IgD-negative memory B cell (primary cell): ENCODE measurements at regions not wholly inside any gene's neighbourhood (a gene's known extent, or its start where the extent isn't known, plus 50 kb on each side); places are given as distances from the start of the nearest gene placed in this dataset.
"Not testable (repeated sequence)": the region's sequence is repeated elsewhere in the genome, so short reads cannot be mapped to it uniquely, and the experiment has no call there.

ENCODE experiments used
- H3K27ac Mint-ChIP-seq, 3 donors: one replicate each; pipeline ENCODE4 v1.8.0; 2020 to 2022; ENCODE audit warnings: mild to moderate bottlenecking in 3 of 3, mixed read lengths in 3 of 3, moderate library complexity in 1 of 3
- H3K27me3 Mint-ChIP-seq: one replicate; pipeline ENCODE4 v1.8.0; 2021; ENCODE audit warnings: mixed read lengths
- H3K36me3 Mint-ChIP-seq: one replicate; pipeline ENCODE4 v1.8.0; 2020; ENCODE audit warnings: mild to moderate bottlenecking, mixed read lengths
- H3K4me1 Mint-ChIP-seq, 3 donors: one replicate each; pipeline ENCODE4 v1.8.0; 2020 to 2022; ENCODE audit warnings: mixed read lengths in 3 of 3, mild to moderate bottlenecking in 1 of 3
- H3K4me3 Mint-ChIP-seq, 4 donors: one replicate each; pipeline ENCODE4 v1.8.0; 2020 to 2022; ENCODE audit warnings: mild to moderate bottlenecking in 4 of 4, mixed read lengths in 4 of 4, moderate library complexity in 3 of 4
- H3K9me3 Mint-ChIP-seq, 3 donors: one replicate each; pipeline ENCODE4 v1.8.0; 2020 to 2021; ENCODE audit warnings: mixed read lengths in 3 of 3, mild to moderate bottlenecking in 1 of 3

DNA sequence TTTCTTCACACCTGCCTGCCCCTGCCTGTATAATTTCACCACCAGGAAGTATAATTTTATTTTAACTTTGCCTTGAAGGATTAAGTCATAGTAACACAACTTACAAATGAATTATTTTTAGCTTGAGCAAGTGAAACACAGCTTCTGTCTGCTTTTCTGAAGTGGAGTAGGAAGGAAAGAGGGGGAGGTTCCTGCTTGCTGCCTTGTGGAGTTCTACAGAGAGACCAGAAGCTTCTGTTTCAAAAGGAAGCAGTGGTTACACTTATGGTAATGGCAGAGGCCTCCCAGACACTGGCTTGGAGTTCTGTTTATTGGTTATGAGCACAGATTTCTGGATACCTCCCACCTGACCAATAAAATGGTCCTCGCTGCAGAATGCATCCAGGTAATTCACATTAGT, 159.6 kb downstream of the TMEM200A start:
- Mint-ChIP-seq H3K36me3 (peaks cover 1% of the 10 kb centered on the region), H3K27me3 (no peaks in the 10 kb centered on the region), H3K4me3 (peak overlapping the region in 2 of 4 donors; percentile 10 to 19), H3K9me3 (peaks cover 0 to 4% (median 0%) of the 10 kb centered on the region in 3 donors), H3K27ac (peak overlapping the region in 1 of 3 donors; percentile 3), H3K4me1 (peaks cover 29 to 33% (median 32%) of the 10 kb centered on the region in 3 donors)

DNA sequence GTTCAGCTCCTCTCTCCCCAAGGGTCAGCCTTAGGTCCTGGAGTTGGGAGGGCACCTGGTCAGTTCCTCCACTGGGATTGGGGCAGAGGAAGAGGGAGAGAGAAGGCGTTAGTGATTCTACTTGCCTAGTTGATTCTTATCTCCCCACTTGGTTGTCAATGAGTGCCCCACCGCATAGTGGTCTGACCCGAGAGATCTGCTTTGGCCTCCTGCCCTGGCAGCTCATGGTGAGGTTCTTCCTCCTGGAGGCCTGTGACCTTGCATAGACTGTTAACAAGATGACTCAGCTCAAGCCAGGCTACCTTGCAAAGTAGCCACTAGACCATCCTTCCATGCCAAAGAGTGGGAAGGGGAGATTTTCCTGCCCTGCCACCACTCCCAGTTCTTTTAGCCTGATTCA, 160.6 kb downstream of the TMEM200A start:
- Mint-ChIP-seq H3K27me3 (no peaks in the 10 kb centered on the region), H3K4me1 (peaks cover 29 to 33% (median 32%) of the 10 kb centered on the region in 3 donors), H3K9me3 (peaks cover 0 to 6% (median 0%) of the 10 kb centered on the region in 3 donors), H3K36me3 (peaks cover 6% of the 10 kb centered on the region), H3K4me3 (peak overlapping the region in 1 of 4 donors; percentile 48), H3K27ac (peak overlapping the region in 1 of 3 donors; percentile 1)

GRCh38 chr6:130527173-130527572, 161.4 kb downstream of the TMEM200A start:
- no peaks in the 10 kb centered on the region for H3K27me3 Mint-ChIP-seq
- peak overlapping the region in 1 of 3 donors; percentile 1 for H3K27ac Mint-ChIP-seq
- H3K4me3 Mint-ChIP-seq, result peak overlapping the region in 2 of 4 donors; percentile 28 to 40
- H3K4me1 Mint-ChIP-seq, result peaks cover 32 to 33% (median 33%) of the 10 kb centered on the region in 3 donors
- H3K36me3 Mint-ChIP-seq, result peaks cover 6% of the 10 kb centered on the region
- peaks cover 0 to 6% (median 0%) of the 10 kb centered on the region in 3 donors for H3K9me3 Mint-ChIP-seq

DNA sequence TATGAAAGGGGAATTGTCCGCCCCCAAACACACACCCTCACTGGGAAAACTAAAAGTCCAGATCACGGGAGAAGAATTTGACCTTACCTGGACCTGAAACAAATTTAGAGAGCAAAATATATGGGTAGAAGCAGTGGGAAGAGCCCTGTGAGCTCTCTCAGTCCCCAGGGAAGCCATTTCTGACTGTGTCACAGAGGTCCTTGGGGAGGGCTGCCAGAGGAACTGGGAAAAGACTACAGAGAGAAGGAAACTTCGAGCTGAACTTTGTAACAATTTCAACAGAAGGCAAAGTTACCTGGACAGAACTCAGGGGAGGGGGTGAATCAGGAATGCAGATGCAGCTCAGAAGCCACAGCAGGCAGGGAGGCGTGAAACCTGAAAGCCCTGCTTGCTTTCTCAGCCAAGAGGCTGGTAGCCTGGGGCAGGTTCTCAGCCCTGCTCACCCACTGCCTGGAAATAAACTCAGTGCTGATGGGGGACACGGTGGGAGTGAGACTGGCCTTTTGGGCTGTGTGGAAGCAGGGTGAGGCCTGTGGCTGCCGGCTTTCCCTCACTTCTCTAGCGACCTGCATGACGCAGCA, 163.8 kb downstream of the TMEM200A start:
- H3K27ac Mint-ChIP-seq, result peak overlapping the region in 1 of 3 donors; percentile 36
- H3K4me3 Mint-ChIP-seq, result no peak overlapping the region
- H3K27me3 Mint-ChIP-seq, result peaks cover 1% of the 10 kb centered on the region
- H3K36me3 Mint-ChIP-seq, result peaks cover 6% of the 10 kb centered on the region
- peaks cover 25 to 29% (median 28%) of the 10 kb centered on the region in 3 donors for H3K4me1 Mint-ChIP-seq
- H3K9me3 Mint-ChIP-seq, result peaks cover 0 to 6% (median 1%) of the 10 kb centered on the region in 3 donors

GRCh38 chr6:130534627-130535026, 168.8 kb downstream of the TMEM200A start:
- peaks cover 1 to 4% (median 2%) of the 10 kb centered on the region in 3 donors for H3K4me1 Mint-ChIP-seq
- peaks cover 6 to 24% (median 11%) of the 10 kb centered on the region in 3 donors for H3K9me3 Mint-ChIP-seq
- peaks cover 1% of the 10 kb centered on the region for H3K27me3 Mint-ChIP-seq
- H3K27ac Mint-ChIP-seq, result no peak overlapping the region
- H3K4me3 Mint-ChIP-seq, result no peak overlapping the region
- peaks cover 9% of the 10 kb centered on the region for H3K36me3 Mint-ChIP-seq

- Mint-ChIP-seq H3K4me1 (peaks cover 0 to 4% (median 1%) of the 10 kb centered on the region in 3 donors), H3K36me3 (peaks cover 8% of the 10 kb centered on the region), H3K9me3 (peaks cover 6 to 20% (median 11%) of the 10 kb centered on the region in 3 donors), H3K4me3 (no peak overlapping the region), H3K27ac (no peak overlapping the region), H3K27me3 (peaks cover 1% of the 10 kb centered on the region)
Measured at GRCh38 chr6:130535242-130535641, 169.4 kb downstream of the TMEM200A start.

DNA sequence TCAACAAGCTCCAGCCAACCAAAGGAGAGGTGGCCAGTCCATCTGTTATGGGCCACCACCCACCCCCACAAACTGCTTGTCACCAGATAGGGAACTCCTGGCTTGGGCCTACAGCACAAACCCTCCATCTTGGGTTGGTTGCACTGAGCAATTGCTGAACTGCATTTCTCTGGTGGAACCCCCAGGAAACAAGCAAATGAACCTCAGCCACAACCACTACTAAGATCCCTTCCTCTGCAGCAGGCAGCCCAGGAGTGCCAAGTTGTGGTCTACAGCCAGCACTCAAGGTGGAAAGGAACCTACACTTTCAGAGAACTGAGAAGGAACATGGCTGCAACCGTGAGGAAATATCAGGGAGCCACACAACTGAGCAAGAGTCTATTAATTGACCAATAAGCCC, 171.6 kb downstream of the TMEM200A start:
- Mint-ChIP-seq H3K27ac (no peak overlapping the region), H3K27me3 (peaks cover 1% of the 10 kb centered on the region), H3K4me1 (peaks cover 0 to 1% (median 0%) of the 10 kb centered on the region in 3 donors), H3K4me3 (no peak overlapping the region), H3K36me3 (peaks cover 3% of the 10 kb centered on the region), H3K9me3 (peaks cover 6 to 23% (median 11%) of the 10 kb centered on the region in 3 donors)

- Mint-ChIP-seq H3K4me1 (peaks cover 0 to 2% (median 0%) of the 10 kb centered on the region in 3 donors), H3K36me3 (no peaks in the 10 kb centered on the region), H3K9me3 (no peaks in the 10 kb centered on the region), H3K27ac (no peak overlapping the region), H3K27me3 (no peaks in the 10 kb centered on the region), H3K4me3 (no peak overlapping the region)
Measured at GRCh38 chr6:130547723-130548122, 181.9 kb downstream of the TMEM200A start.

DNA sequence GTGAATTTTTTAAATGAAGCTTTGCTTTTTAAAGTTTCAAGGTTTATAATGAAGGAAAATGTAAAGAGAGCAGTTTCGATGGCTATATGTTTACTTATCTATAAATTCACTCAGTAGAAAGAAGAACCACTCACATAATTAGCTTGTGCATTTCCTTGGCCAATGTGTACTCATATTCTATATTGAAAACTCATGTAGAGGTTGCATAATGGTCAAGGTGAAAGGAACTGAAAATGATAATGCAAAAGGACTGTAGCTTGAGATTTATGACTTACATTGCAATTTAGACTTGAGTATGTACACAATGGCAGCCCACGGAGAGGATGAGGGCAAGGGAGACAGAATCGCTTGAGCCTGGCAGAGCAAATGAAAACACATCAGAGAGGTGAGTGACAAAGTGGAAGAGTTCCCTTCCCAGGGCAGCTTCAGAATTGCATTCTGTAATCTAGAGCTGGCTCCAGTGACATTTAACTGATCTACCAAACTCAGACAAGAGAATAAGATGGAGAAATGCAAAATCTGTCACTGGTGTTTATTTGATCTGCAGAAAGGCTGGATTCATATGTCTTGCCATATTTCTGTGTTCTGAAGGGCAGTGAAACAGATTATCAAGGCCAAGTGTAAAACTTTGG, 191.8 kb downstream of the TMEM200A start:
- no peak overlapping the region for H3K27ac Mint-ChIP-seq
- H3K27me3 Mint-ChIP-seq, result no peaks in the 10 kb centered on the region
- peaks cover 11 to 13% (median 12%) of the 10 kb centered on the region in 3 donors for H3K4me1 Mint-ChIP-seq
- no peaks in the 10 kb centered on the region for H3K36me3 Mint-ChIP-seq
- no peak overlapping the region for H3K4me3 Mint-ChIP-seq
- H3K9me3 Mint-ChIP-seq, result peaks cover 5% of the 10 kb centered on the region in 3 donors

GRCh38 chr6:130558131-130558530, 192.3 kb downstream of the TMEM200A start:
- Mint-ChIP-seq H3K9me3 (peaks cover 3 to 5% (median 5%) of the 10 kb centered on the region in 3 donors), H3K27ac (no peak overlapping the region), H3K36me3 (no peaks in the 10 kb centered on the region), H3K27me3 (peaks cover under 1% of the 10 kb centered on the region), H3K4me3 (no peak overlapping the region), H3K4me1 (peaks cover 11 to 13% (median 12%) of the 10 kb centered on the region in 3 donors)

DNA sequence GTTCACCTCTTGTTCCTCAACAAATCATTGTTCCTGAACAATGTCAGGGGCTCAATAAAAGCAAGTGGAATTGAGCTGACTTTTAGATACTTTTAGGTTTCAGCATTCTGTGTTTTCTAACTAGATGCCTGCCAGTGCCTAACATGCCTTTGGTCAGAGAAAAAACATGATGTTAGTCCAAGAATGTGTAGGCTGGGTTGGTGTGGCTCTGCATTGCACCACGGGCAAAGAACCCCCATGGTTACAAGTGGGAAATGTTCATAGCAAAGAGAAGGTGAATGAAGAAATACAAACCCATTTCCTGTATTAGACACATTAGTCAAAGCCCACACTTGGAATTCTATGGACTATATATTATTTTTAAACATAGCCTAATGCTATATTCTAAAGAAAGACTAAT, 193.3 kb downstream of the TMEM200A start:
- H3K36me3 Mint-ChIP-seq, result no peaks in the 10 kb centered on the region
- no peak overlapping the region for H3K27ac Mint-ChIP-seq
- H3K4me1 Mint-ChIP-seq, result peaks cover 11 to 13% (median 12%) of the 10 kb centered on the region in 3 donors
- no peak overlapping the region for H3K4me3 Mint-ChIP-seq
- peaks cover 2 to 5% (median 3%) of the 10 kb centered on the region in 3 donors for H3K9me3 Mint-ChIP-seq
- peaks cover 1% of the 10 kb centered on the region for H3K27me3 Mint-ChIP-seq

DNA sequence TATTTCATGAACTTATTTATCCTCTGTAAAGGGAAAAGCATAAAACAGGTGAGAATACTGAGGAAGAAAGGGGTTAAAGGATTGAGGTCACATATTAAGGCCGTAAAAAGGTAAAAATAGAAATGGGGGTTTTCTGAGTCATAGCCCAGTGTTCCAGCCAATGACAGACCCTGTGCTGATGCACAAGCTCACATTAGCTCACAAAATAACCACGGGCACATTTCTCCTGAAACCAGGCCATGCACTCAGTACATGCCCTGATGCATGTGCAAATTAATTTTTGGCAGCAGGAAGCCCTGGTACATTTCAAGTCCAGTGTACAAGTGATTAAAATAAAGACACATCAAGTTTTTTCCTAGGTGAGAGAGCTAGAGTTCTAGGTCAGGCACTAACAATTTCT, 194.4 kb downstream of the TMEM200A start:
- H3K27ac Mint-ChIP-seq, result no peak overlapping the region
- peaks cover 1% of the 10 kb centered on the region for H3K27me3 Mint-ChIP-seq
- no peaks in the 10 kb centered on the region for H3K36me3 Mint-ChIP-seq
- H3K4me3 Mint-ChIP-seq, result peak overlapping the region in 1 of 4 donors; percentile 55
- peaks cover 11 to 13% (median 12%) of the 10 kb centered on the region in 3 donors for H3K4me1 Mint-ChIP-seq
- peaks cover 2 to 5% (median 3%) of the 10 kb centered on the region in 3 donors for H3K9me3 Mint-ChIP-seq

DNA sequence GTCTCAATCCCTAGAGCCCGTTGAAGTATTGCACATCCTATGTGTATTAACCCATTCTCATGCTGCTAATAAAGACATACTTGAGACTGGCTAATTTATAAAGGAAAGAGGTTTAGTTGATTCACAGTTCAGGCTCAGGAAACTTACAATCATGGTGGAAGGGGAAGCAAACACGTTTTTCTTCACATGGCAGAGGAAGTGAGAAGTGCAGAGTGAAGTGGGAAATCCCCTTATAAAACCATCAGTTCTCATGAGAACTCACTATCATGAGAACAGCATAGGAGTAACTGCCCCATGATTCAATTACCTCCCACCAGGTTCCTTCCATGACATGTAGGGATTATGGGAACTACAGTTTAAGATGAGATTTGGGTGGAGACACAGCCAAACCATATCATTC, 195.3 kb downstream of the TMEM200A start:
- H3K4me3 Mint-ChIP-seq, result peak overlapping the region in 1 of 4 donors; percentile 12
- H3K27ac Mint-ChIP-seq, H3K27me3 Mint-ChIP-seq: not testable (repeated sequence)

DNA sequence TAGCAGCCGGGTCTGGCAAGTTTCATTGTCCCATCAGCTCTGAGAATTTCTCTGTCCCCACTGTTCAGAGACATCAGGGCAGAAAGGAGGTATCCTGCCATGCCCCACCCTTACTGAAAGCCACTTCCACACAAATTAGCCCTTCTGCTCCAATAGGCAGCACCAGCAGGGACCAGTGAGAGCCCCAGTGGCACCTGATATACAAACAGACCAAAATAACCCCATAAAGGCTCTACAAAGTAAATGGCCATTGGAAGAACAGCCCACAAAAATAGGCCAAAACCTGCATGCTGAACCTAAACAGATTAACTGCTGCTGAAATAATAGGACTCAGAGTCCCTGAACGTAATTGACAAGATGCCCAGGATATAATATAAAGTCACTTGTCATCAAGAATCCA, 199.9 kb downstream of the TMEM200A start:
- Mint-ChIP-seq H3K27ac (no peak overlapping the region), H3K4me1 (peaks cover 10 to 12% (median 11%) of the 10 kb centered on the region in 3 donors), H3K9me3 (peaks cover 2 to 5% (median 3%) of the 10 kb centered on the region in 3 donors), H3K4me3 (no peak overlapping the region), H3K27me3 (peaks cover 1% of the 10 kb centered on the region), H3K36me3 (no peaks in the 10 kb centered on the region)

More for the DNA sequence above, 195.3 kb downstream of the TMEM200A start:
- H3K36me3 Mint-ChIP-seq, H3K9me3 Mint-ChIP-seq: not testable (repeated sequence)
- peaks cover 11 to 13% (median 12%) of the 10 kb centered on the region in 3 donors for H3K4me1 Mint-ChIP-seq

GRCh38 chr6:130574146-130574545, 208.3 kb downstream of the TMEM200A start:
- Mint-ChIP-seq H3K36me3 (no peaks in the 10 kb centered on the region), H3K9me3 (peaks cover 0 to 3% (median 1%) of the 10 kb centered on the region in 3 donors), H3K27me3 (no peaks in the 10 kb centered on the region), H3K27ac (no peak overlapping the region), H3K4me3 (no peak overlapping the region), H3K4me1 (peaks cover 8 to 11% (median 9%) of the 10 kb centered on the region in 3 donors)
